Activated CD4-positive, alpha-beta T cell treated with anti-CD3 and anti-CD28 coated beads, Interleukin-2, amount 10 ng/mL, durations not matched to agents 24 days and 14 days (primary cell): ENCODE measurements at regions not wholly inside any gene's neighbourhood (a gene's known extent, or its start where the extent isn't known, plus 50 kb on each side); places are given as distances from the start of the nearest gene placed in this dataset.
"Not testable (repeated sequence)": the region's sequence is repeated elsewhere in the genome, so short reads cannot be mapped to it uniquely, and the experiment has no call there.

Experiments
- DNase-seq: peaks from one replicate; pipeline ENCODE4 v3.0.0; 2022
- H3K27ac Mint-ChIP-seq: one replicate; pipeline ENCODE4 v1.8.0; 2022; ENCODE audit warnings: mild to moderate bottlenecking, mixed read lengths
- H3K27me3 Mint-ChIP-seq: one replicate; pipeline ENCODE4 v1.8.0; 2022; ENCODE audit warnings: mixed read lengths
- H3K36me3 Mint-ChIP-seq: one replicate; pipeline ENCODE4 v1.8.0; 2022; ENCODE audit warnings: low read depth, mild to moderate bottlenecking, mixed read lengths
- H3K4me1 Mint-ChIP-seq: one replicate; pipeline ENCODE4 v1.8.0; 2021; ENCODE audit warnings: mixed read lengths
- H3K4me3 Mint-ChIP-seq: one replicate; pipeline ENCODE4 v1.8.0; 2022; ENCODE audit warnings: mild to moderate bottlenecking, moderate library complexity, mixed read lengths
- H3K9me3 Mint-ChIP-seq: one replicate; pipeline ENCODE4 v1.8.0; 2021; ENCODE audit warnings: mixed read lengths
- intact Hi-C: fragments of 100-400 bp; cut with micrococcal nuclease; formaldehyde crosslinking; loops from one replicate; pipeline ENCODE4 v1.15.1; 2023

DNA sequence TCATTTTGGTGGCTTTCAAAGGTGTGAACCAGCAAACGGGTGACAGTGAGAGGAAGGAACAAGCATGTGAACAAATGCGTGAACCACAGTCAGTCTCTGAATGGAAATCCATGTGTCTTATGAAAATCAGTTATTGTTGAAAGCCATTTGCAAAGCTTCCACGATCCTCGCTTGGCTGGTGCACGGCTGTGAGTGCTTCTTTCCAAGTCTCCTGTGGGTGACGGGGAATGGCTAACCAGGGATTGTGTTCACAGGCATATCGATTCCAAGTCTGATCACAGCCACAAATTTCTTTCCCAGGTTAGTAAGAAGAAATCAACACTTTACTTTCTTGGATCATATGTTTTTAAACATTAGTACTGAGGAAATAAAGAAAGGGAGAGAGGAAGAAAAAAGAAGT is 556.9 kb upstream of the RBFOX1 start:
- Mint-ChIP-seq H3K36me3 (no peaks in the 10 kb centered on the region), H3K27me3 (no peaks in the 10 kb centered on the region), H3K4me1 (no peaks in the 10 kb centered on the region), H3K9me3 (no peaks in the 10 kb centered on the region), H3K4me3 (no peak overlapping the region), H3K27ac (no peak overlapping the region)
- intact Hi-C loops: no loop called here
- no peak for DNase-seq

DNA sequence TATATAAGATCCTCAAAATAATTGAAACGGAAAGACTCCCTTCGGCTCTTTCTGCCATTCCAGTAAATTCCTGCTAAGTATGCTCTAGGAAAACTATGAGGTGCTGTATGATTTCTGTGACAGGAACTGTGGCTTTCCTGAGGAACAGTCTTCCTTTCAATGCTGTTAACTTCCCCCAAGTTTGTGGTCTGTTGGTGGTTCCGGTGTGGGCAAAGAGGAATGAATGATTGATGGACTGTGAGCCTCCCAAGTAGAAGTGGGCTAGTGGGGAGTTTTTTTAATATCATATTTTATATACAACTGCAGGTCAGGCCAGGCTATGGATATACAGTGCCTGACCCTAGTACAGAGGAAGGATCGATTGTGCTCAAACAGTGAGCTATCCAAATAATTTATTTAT is 560.7 kb upstream of the RBFOX1 start:
- Mint-ChIP-seq H3K4me1 (no peaks in the 10 kb centered on the region), H3K9me3 (no peaks in the 10 kb centered on the region), H3K36me3 (no peaks in the 10 kb centered on the region), H3K27ac (no peak overlapping the region), H3K4me3 (no peak overlapping the region), H3K27me3 (no peaks in the 10 kb centered on the region)
- intact Hi-C loops: no loop called here
- DNase-seq: no peak

DNA sequence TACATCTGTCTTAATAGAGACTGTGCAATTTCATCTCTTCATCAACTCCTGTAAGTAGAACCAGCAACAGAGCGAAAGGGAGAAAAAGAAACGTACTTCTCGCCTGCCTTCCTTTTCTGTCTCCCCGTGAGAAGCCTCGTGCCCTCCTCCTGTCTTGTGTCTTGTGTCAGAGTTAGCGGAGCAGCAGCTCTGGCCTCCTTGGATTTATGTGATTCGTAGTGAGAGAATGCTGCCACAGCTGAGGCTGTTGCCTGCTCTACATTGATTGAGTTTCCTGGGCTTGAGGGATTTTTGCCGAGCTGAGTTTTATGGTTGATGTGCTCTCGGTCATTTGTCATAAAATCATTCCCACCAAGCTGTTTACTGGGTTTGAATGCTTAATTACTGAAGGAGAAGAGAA is 579.1 kb upstream of the RBFOX1 start:
- H3K4me1 Mint-ChIP-seq: no peaks in the 10 kb centered on the region
- DNase-seq: no peak
- H3K4me3 Mint-ChIP-seq: no peak overlapping the region
- peaks cover 8% of the 10 kb centered on the region for H3K9me3 Mint-ChIP-seq
- intact Hi-C loops: no loop called here
- no peaks in the 10 kb centered on the region for H3K27me3 Mint-ChIP-seq
- H3K36me3 Mint-ChIP-seq: no peaks in the 10 kb centered on the region
- H3K27ac Mint-ChIP-seq: no peak overlapping the region

DNA sequence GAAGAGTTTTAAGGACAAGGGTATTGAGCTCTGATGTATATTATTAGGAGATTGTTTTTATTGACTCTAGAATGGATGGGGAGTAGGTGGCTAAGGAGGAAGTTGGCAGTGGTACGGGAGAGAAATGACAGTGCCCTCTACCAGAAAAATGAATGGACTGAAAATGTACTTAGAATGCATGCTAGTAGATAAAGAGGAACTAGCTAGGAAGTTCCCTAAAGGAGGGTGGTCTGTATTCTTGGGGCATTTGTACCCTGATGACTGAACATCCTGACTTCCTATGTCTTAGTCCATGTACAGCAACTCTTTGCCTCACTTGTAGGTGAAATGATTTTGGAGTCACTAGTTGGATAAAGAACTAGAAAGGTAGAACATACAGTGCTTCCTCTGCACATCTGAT is 581.5 kb upstream of the RBFOX1 start:
- H3K4me1 Mint-ChIP-seq: no peaks in the 10 kb centered on the region
- H3K36me3 Mint-ChIP-seq: no peaks in the 10 kb centered on the region
- no peaks in the 10 kb centered on the region for H3K27me3 Mint-ChIP-seq
- no peak for DNase-seq
- H3K4me3 Mint-ChIP-seq: no peak overlapping the region
- H3K27ac Mint-ChIP-seq: no peak overlapping the region
- intact Hi-C loops: no loop called here
- peaks cover 8% of the 10 kb centered on the region for H3K9me3 Mint-ChIP-seq

DNA sequence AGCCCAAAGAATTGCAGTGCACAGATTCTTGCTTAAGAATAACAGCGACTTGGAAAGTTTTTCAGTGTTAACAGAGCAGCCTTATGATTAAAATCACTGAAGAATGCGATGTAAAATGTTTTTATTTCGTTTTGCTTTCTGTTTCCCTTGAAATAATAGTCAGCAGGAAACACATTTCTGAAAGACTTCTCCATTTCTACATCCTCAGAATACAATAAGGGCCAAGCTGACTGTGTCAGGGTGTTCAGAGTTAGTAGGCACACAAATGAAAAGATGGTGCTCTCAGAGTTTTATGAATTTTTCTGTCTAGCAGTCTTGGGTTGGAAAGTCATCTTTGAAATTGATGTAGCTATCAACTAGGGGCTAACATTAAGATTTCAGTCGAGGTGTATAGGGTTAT is 582.9 kb upstream of the RBFOX1 start:
- Mint-ChIP-seq H3K27me3 (no peaks in the 10 kb centered on the region), H3K4me1 (no peaks in the 10 kb centered on the region), H3K9me3 (peaks cover 8% of the 10 kb centered on the region), H3K4me3 (no peak overlapping the region), H3K27ac (no peak overlapping the region), H3K36me3 (no peaks in the 10 kb centered on the region)
- intact Hi-C loops: no loop called here
- DNase-seq: no peak

DNA sequence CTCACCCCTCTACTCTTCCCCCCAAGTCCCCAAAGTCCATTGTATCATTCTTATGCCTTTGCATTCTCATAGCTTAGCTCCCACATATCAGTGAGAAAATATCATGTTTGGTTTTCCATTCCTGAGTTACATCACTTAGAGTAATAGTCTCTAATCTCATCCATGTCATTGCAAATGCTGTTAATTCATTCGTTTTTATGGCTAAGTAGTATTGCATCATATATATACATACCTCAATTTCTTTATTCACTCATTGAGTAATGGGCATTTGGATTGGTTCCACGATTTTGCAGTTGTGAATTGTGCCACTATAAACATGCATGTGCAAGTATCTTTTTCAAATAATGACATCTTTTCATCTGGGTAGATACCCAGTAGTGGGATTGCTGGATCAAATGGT is 596.3 kb upstream of the RBFOX1 start:
- DNase-seq, intact Hi-C loops, H3K4me1 Mint-ChIP-seq, H3K36me3 Mint-ChIP-seq, H3K27ac Mint-ChIP-seq, H3K9me3 Mint-ChIP-seq, H3K27me3 Mint-ChIP-seq, H3K4me3 Mint-ChIP-seq: not testable (repeated sequence)

DNA sequence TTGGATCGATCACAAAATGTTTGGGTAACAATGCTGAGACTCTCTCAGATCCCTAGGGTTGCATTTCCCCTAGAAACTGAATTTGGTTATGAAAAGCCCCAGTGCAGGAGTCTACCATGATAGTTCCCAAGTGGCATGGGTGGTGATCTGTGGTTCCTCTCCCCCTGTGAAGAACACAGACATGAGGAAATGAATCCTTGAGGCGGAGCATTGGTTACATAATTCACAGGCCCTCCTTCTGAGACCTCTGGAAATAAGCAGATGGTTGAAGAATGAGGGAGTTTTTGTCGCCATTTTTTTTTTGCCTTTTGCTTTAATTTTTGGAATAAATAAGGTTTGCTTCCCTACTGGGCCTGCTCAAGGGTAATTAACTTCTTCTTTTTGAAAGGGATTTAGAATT is 597.0 kb upstream of the RBFOX1 start:
- no peak for DNase-seq
- Mint-ChIP-seq H3K27ac (no peak overlapping the region), H3K27me3 (no peaks in the 10 kb centered on the region), H3K9me3 (peaks cover 8% of the 10 kb centered on the region), H3K36me3 (no peaks in the 10 kb centered on the region), H3K4me3 (no peak overlapping the region), H3K4me1 (no peaks in the 10 kb centered on the region)
- intact Hi-C loops: no loop called here

DNA sequence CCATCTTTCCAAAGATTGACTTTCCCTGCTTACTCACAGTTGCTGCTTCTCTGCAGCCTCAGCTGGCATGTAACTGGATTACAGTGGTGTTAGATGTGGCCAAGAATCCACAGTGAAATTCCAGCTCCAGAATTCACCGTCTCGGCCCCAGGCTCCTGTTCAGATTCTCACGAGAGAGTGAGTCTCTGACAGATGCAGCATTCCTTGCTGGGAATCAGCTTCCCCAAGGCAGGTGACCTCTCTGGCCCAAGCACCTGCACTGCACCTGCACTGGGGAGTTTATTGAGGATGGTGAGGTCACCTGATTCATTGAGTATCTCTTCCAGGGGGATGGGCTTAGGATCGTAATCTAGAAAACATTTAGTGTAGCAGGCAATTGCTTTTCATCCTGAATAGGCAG is 600.5 kb upstream of the RBFOX1 start:
- H3K36me3 Mint-ChIP-seq: no peaks in the 10 kb centered on the region
- H3K27me3 Mint-ChIP-seq: no peaks in the 10 kb centered on the region
- no peak overlapping the region for H3K27ac Mint-ChIP-seq
- no peak overlapping the region for H3K4me3 Mint-ChIP-seq
- intact Hi-C loops: no loop called here
- H3K4me1 Mint-ChIP-seq: no peaks in the 10 kb centered on the region
- peaks cover 8% of the 10 kb centered on the region for H3K9me3 Mint-ChIP-seq
- DNase-seq: no peak

DNA sequence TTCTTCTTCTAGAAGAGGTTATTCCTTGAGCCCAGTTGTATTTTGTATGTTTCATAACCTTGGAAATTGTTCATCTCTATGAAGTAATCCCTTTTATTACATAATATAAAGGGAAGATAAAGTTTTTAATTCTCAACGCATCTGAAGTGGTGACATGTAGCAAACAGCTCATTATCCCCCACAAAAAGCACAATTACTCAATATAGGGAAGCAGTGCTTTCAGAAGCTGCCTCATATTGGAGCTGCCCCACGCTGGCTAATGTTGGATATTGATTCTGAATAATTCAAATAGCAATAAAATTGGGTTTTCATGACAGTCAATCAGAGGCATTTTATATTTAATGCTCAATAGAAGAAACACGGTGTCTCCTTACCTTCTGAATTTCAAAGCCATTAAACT is 604.3 kb upstream of the RBFOX1 start:
- no peaks in the 10 kb centered on the region for H3K27me3 Mint-ChIP-seq
- intact Hi-C loops: no loop called here
- no peak for DNase-seq
- no peaks in the 10 kb centered on the region for H3K36me3 Mint-ChIP-seq
- no peaks in the 10 kb centered on the region for H3K4me1 Mint-ChIP-seq
- H3K27ac Mint-ChIP-seq: no peak overlapping the region
- H3K4me3 Mint-ChIP-seq: no peak overlapping the region
- H3K9me3 Mint-ChIP-seq: no peaks in the 10 kb centered on the region

DNA sequence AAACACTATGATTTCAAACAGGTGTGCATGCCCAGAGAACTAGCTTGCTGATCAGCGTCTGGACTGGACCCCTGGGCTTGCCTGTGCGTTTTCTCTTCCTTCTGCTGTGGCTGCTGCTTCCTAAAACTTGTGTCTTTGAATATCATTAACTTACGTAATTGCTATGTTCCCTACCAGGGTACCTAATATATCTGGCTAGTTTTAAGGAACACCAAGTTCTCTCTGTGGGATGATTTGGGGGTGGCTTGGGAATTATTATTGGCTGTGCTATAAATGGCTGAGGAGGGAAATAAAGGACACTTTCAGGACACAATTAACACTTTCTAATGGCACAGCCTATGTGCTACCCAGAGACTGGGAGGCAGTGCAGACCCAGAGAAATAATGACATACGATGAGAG is 606.0 kb upstream of the RBFOX1 start:
- Mint-ChIP-seq H3K4me1 (no peaks in the 10 kb centered on the region), H3K9me3 (no peaks in the 10 kb centered on the region), H3K27ac (no peak overlapping the region), H3K4me3 (no peak overlapping the region), H3K36me3 (no peaks in the 10 kb centered on the region), H3K27me3 (no peaks in the 10 kb centered on the region)
- intact Hi-C loops: no loop called here
- DNase-seq: no peak

DNA sequence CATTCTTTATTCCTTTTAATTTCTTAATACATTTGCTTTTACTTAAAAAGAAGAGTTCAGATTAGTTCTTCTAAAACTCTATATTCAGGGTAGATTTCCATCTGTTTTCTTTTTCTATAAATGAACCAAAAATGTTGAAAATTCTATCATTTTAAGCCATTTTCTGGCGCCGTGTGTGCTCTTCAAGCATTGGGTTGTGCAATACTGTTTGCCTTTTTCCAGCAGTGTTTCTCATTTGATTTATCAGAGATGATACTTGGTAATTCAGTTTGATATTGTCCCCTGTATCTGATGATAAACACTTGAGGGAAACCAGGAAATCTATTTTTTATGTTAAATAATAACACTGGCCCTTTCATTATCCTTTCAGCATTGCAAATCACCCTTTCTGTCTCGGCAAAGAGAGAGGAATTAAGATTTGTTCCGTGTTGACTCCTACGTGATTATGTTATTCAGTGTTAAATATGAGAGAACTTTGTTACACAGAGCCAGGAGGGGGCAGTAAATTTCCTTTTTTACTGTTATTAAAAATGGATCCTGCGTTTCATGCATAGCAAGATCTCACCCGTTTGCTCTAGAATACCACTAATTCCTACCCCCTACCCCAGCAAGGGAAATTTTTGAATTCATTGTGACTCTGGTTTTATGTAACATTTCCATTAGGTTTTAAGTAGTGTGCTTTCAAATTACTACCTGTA is 606.9 kb upstream of the RBFOX1 start:
- H3K4me1 Mint-ChIP-seq: no peaks in the 10 kb centered on the region

DNA sequence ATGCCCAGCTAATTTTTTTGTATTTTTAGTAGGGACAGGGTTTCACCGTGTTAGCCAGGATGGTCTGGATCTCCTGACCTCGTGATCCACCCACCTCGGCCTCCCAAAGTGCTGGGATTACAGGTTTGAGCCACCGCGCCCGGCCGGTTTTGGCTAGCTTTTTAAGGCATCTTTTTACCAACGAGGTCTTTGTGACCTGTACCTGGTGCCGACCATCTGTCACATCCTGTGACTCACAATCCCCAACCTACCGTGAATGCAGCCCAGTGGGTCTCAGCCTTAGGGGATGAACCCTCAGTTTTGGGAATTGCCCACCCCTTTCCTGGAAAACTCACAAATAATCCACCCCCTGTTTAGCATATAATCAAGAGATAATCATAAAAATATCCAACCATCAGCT is 607.4 kb upstream of the RBFOX1 start:
- DNase-seq, H3K4me1 Mint-ChIP-seq, H3K9me3 Mint-ChIP-seq, H3K4me3 Mint-ChIP-seq, H3K36me3 Mint-ChIP-seq, intact Hi-C loops, H3K27me3 Mint-ChIP-seq, H3K27ac Mint-ChIP-seq: not testable (repeated sequence)

More for the DNA sequence above, 606.9 kb upstream of the RBFOX1 start:
- H3K27me3 Mint-ChIP-seq: no peaks in the 10 kb centered on the region
- no peak for DNase-seq
- H3K36me3 Mint-ChIP-seq: no peaks in the 10 kb centered on the region
- H3K4me3 Mint-ChIP-seq: no peak overlapping the region
- H3K27ac Mint-ChIP-seq: no peak overlapping the region
- intact Hi-C loops: no loop called here
- no peaks in the 10 kb centered on the region for H3K9me3 Mint-ChIP-seq

DNA sequence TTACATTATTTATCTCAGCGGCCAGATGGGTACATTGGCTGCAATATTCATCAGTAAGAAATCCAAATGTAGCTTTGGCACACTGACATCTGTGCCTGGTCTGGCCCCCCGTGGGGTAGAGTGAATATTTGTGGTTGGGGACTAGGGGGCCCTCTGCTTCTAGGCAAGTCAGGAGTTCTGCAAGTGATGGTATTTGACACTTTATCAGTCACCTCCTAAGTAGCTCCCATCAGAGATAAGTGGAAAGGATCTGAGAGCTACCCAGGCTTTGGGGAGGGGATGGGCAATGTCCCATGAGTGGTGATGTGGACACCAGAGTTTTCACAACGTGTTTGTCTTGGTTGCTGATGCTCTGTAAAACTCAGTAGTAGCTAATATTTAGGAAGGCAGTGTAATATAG is 609.9 kb upstream of the RBFOX1 start:
- intact Hi-C loops: no loop called here
- Mint-ChIP-seq H3K36me3 (no peaks in the 10 kb centered on the region), H3K27ac (no peak overlapping the region), H3K4me1 (no peaks in the 10 kb centered on the region), H3K27me3 (no peaks in the 10 kb centered on the region), H3K4me3 (no peak overlapping the region), H3K9me3 (no peaks in the 10 kb centered on the region)
- no peak for DNase-seq

DNA sequence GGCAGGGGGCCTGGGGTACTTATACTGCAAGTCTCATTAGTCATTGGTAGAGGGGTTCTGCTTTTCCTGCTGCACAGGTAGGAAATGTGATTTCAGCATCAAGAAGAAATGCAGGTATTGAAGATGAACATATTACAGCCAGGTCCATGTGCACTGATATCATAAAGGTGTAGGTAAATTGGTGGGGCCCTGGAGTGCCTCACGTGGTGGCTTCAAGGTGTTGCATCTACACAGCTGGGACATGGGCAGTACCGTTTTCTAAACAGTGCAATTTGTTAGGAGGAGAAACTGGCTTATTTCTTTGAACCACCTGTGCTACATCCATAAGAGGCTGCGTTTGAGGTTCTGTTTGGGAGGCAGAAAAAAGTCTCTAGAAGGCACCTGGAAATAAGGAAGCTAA is 618.1 kb upstream of the RBFOX1 start:
- no peak for DNase-seq
- Mint-ChIP-seq H3K27ac (no peak overlapping the region), H3K4me3 (no peak overlapping the region), H3K36me3 (no peaks in the 10 kb centered on the region), H3K9me3 (peaks cover 8% of the 10 kb centered on the region), H3K4me1 (no peaks in the 10 kb centered on the region), H3K27me3 (no peaks in the 10 kb centered on the region)
- intact Hi-C loops: no loop called here

DNA sequence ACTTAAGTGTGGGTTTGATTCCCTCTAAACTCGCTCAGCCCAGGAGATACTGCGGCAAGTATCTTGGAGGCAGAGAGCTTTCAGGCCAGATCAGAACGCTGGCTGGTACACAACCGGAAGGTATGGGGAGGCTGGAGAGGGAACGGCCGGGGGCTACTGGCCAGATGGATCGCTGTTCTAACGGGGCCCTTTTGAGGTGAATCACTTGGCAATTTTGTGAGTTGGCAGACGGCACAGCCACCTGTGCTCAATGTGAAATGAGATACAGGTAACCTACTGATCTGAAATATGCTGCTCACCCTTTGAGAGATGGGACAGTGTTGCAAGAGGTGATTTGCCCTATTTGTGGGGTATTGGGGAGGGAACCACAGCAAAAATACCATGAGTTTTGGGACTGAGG is 622.9 kb upstream of the RBFOX1 start:
- Mint-ChIP-seq H3K36me3 (no peaks in the 10 kb centered on the region), H3K27ac (no peak overlapping the region), H3K4me3 (no peak overlapping the region), H3K9me3 (peaks cover 4% of the 10 kb centered on the region), H3K4me1 (no peaks in the 10 kb centered on the region), H3K27me3 (no peaks in the 10 kb centered on the region)
- DNase-seq: no peak
- intact Hi-C loops: no loop called here
